Dendritic cell treated with granulocyte-macrophage colony-stimulating factor and Interleukin-4, amounts not matched to agents 40 ng/mL and 50 ng/mL, for 4 days (primary cell): ENCODE measurements at regions not wholly inside any gene's neighbourhood (a gene's known extent, or its start where the extent isn't known, plus 50 kb on each side); places are given as distances from the start of the nearest gene placed in this dataset.
"Not testable (repeated sequence)": the region's sequence is repeated elsewhere in the genome, so short reads cannot be mapped to it uniquely, and the experiment has no call there.

Experiments used
- H3K27ac Mint-ChIP-seq: one replicate; pipeline ENCODE4 v1.8.0; 2022; ENCODE audit warnings: mild to moderate bottlenecking, mixed read lengths
- H3K27me3 Mint-ChIP-seq: one replicate; pipeline ENCODE4 v1.8.0; 2022; ENCODE audit warnings: mild to moderate bottlenecking, mixed read lengths
- H3K36me3 Mint-ChIP-seq: one replicate; pipeline ENCODE4 v1.8.0; 2022; ENCODE audit warnings: low read depth, mixed read lengths
- H3K4me1 Mint-ChIP-seq: one replicate; pipeline ENCODE4 v1.8.0; 2022; ENCODE audit warnings: low read depth, mixed read lengths
- H3K4me3 Mint-ChIP-seq: one replicate; pipeline ENCODE4 v1.8.0; 2022; ENCODE audit warnings: mild to moderate bottlenecking, moderate library complexity, mixed read lengths
- H3K9me3 Mint-ChIP-seq: one replicate; pipeline ENCODE4 v1.8.0; 2022; ENCODE audit warnings: mixed read lengths
- intact Hi-C: fragments of 100-400 bp; cut with micrococcal nuclease; formaldehyde crosslinking; loops from one replicate; pipeline ENCODE4 v1.15.0; 2022

DNA sequence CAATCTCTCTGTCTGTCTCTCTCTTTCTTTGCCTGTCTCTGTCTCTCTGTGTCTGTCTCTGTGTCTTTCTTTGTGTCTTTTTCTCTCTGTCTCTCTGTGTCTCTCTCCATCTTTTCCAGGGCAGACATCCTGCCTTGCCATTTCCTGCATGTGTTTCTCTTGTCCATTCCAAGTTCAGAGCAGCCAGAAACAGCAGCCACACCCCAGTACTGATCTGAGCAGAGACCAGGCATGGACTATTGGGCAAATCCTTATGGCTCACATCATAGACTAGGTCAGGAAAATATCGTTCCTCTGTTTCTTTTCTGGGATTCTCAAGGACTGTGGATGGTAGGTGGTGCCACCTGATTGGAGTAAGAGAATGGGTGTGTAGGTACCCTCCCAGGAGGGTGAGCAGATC is 95.8 kb downstream of the RAMP3 start:
- Mint-ChIP-seq H3K36me3 (no peaks in the 10 kb centered on the region), H3K4me1 (no peaks in the 10 kb centered on the region), H3K27me3 (peaks cover 18% of the 10 kb centered on the region), H3K27ac (no peak overlapping the region), H3K4me3 (no peak overlapping the region), H3K9me3 (no peaks in the 10 kb centered on the region)
- intact Hi-C loops: no loop called here

GRCh38 chr7:45255187-45255586 is 97.6 kb downstream of the RAMP3 start:
- Mint-ChIP-seq H3K27ac (no peak overlapping the region), H3K4me3 (no peak overlapping the region), H3K4me1 (no peaks in the 10 kb centered on the region), H3K36me3 (no peaks in the 10 kb centered on the region), H3K9me3 (no peaks in the 10 kb centered on the region), H3K27me3 (peaks cover 25% of the 10 kb centered on the region)
- intact Hi-C loops: no loop called here

DNA sequence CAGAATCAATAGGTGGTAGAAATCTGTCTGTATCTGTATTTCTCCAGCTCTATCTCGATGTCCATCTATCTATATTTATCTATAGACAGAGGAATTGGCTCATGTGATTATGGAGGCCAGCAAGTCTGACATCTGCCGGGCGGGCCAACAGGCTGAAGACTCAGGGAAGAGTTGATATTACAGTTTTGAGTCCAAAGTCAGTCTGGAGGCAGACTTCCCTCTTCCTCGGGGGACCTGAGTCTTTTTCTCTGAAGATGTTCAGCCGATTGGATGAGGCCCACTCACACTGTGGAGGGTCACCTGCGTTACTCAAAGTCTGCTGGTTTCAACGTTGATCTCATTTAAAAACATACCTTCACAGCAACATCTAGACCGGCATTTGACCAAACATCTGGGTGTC is 98.7 kb downstream of the RAMP3 start:
- Mint-ChIP-seq H3K27me3 (peaks cover 22% of the 10 kb centered on the region), H3K4me3 (no peak overlapping the region), H3K9me3 (no peaks in the 10 kb centered on the region), H3K27ac (no peak overlapping the region), H3K4me1 (no peaks in the 10 kb centered on the region), H3K36me3 (no peaks in the 10 kb centered on the region)
- intact Hi-C loops: no loop called here

DNA sequence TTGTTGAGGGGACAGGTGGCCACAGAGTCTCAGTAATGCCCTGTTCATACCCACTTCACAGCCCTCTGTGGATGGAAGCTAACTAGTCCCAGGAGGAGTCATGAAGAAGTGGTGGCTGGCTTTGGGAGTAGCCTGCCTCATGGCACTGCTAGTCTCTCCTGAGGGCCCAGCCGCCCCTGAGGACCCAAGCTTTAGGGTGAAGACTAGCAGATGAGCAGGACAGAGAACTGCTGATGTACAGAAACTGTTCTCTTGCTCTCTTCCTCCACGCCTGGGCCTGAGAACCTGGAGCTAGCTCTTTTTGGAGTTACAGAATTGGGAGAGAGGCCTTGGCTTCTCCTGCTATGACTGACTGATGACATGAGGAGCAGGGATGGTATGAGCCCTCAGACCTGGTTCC is 99.2 kb downstream of the RAMP3 start:
- no peaks in the 10 kb centered on the region for H3K9me3 Mint-ChIP-seq

GRCh38 chr7:45257284-45257683 is 99.7 kb downstream of the RAMP3 start:
- no peak overlapping the region for H3K27ac Mint-ChIP-seq
- peaks cover 25% of the 10 kb centered on the region for H3K27me3 Mint-ChIP-seq
- intact Hi-C loops: no loop called here
- H3K36me3 Mint-ChIP-seq: no peaks in the 10 kb centered on the region
- H3K9me3 Mint-ChIP-seq: no peaks in the 10 kb centered on the region
- no peak overlapping the region for H3K4me3 Mint-ChIP-seq
- H3K4me1 Mint-ChIP-seq: no peaks in the 10 kb centered on the region

More for the DNA sequence above, 99.2 kb downstream of the RAMP3 start:
- H3K36me3 Mint-ChIP-seq: no peaks in the 10 kb centered on the region
- H3K4me3 Mint-ChIP-seq: no peak overlapping the region
- no peaks in the 10 kb centered on the region for H3K4me1 Mint-ChIP-seq
- intact Hi-C loops: no loop called here
- H3K27me3 Mint-ChIP-seq: peaks cover 25% of the 10 kb centered on the region
- H3K27ac Mint-ChIP-seq: no peak overlapping the region

GRCh38 chr7:45258533-45259226 is 101.1 kb downstream of the RAMP3 start:
- no peaks in the 10 kb centered on the region for H3K36me3 Mint-ChIP-seq
- H3K4me3 Mint-ChIP-seq: no peak overlapping the region
- H3K27me3 Mint-ChIP-seq: peaks cover 23% of the 10 kb centered on the region
- H3K9me3 Mint-ChIP-seq: no peaks in the 10 kb centered on the region
- intact Hi-C loops: no loop called here
- no peak overlapping the region for H3K27ac Mint-ChIP-seq
- H3K4me1 Mint-ChIP-seq: no peaks in the 10 kb centered on the region

DNA sequence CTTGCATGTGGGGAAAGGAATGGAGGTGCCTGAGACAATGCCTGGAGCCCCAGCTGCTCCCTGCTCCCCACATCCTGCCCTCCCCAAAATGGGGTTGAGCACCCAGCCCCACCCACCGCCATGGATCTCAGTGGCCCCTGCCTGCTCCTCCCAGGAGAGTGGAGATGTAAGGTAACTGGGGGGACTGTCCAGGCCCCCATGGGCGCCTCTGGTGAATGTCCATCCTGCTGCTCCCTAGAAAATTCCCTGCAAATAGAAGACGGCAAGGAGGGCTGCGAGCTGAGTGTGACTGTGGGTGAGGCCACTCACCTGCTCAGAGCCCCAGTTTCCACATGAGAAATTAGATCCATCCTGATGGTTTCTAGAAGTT is 101.6 kb downstream of the RAMP3 start:
- Mint-ChIP-seq H3K9me3 (no peaks in the 10 kb centered on the region), H3K27me3 (peaks cover 23% of the 10 kb centered on the region), H3K27ac (no peak overlapping the region), H3K4me1 (no peaks in the 10 kb centered on the region), H3K36me3 (no peaks in the 10 kb centered on the region), H3K4me3 (no peak overlapping the region)
- intact Hi-C loops: no loop called here

GRCh38 chr7:45259966-45260646 is 102.5 kb downstream of the RAMP3 start:
- no peak overlapping the region for H3K4me3 Mint-ChIP-seq
- H3K36me3 Mint-ChIP-seq: no peaks in the 10 kb centered on the region
- no peak overlapping the region for H3K27ac Mint-ChIP-seq
- intact Hi-C loops: loop anchor here (1.0 kb wide), 1 partner anchor 106 kb away; no protein-coding TSS in a partner anchor
- peaks cover 23% of the 10 kb centered on the region for H3K27me3 Mint-ChIP-seq
- H3K4me1 Mint-ChIP-seq: no peaks in the 10 kb centered on the region
- H3K9me3 Mint-ChIP-seq: no peaks in the 10 kb centered on the region

DNA sequence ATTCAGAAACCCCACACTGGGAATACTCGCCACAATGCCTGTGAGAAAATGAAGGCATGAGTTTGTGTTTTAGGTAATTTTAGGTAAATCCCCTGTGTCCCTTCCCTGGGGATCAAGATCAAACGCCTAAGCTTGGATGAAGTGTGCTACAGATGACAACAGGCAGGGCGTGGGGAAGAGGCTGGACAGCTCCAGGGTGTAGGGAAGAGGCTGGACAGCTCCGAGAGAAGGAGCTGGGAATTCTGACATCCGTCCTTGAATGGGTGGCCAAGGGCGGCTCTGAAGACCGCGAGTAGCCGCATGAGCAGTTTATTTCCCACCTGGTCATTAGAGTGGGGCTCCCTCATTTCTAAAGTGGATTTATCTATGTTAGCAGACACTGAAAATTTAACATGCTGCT is 109.7 kb downstream of the RAMP3 start:
- H3K27ac Mint-ChIP-seq: no peak overlapping the region
- H3K9me3 Mint-ChIP-seq: peaks cover 5% of the 10 kb centered on the region
- H3K4me1 Mint-ChIP-seq: no peaks in the 10 kb centered on the region
- no peak overlapping the region for H3K4me3 Mint-ChIP-seq
- peaks cover 18% of the 10 kb centered on the region for H3K27me3 Mint-ChIP-seq
- H3K36me3 Mint-ChIP-seq: no peaks in the 10 kb centered on the region
- intact Hi-C loops: no loop called here

DNA sequence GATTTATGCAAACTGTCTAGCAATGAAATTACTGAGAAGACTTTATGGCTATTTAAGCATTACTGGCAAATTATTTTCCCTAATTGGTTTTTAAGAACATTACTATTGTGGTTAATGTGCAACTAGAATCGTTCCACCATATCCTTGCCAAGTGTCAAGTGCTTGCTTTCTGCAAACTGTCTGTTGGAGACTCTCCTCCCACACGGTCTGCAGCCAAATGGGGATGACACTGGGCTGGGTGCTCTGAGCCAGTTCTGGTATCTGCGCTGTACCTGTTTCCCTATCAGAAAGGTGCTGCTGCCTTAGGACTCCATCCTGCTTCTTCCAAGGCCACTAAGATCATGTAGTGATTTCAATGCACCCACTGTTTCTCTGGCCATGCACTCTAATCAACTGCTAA is 110.4 kb downstream of the RAMP3 start:
- intact Hi-C loops: no loop called here
- Mint-ChIP-seq H3K4me1 (no peaks in the 10 kb centered on the region), H3K27me3 (peaks cover 18% of the 10 kb centered on the region), H3K9me3 (peaks cover 13% of the 10 kb centered on the region), H3K27ac (no peak overlapping the region), H3K4me3 (no peak overlapping the region), H3K36me3 (no peaks in the 10 kb centered on the region)

GRCh38 chr7:45269192-45269591 is 111.6 kb downstream of the RAMP3 start:
- H3K27ac Mint-ChIP-seq: no peak overlapping the region
- peaks cover 18% of the 10 kb centered on the region for H3K9me3 Mint-ChIP-seq
- peaks cover 16% of the 10 kb centered on the region for H3K27me3 Mint-ChIP-seq
- no peak overlapping the region for H3K4me3 Mint-ChIP-seq
- no peaks in the 10 kb centered on the region for H3K36me3 Mint-ChIP-seq
- no peaks in the 10 kb centered on the region for H3K4me1 Mint-ChIP-seq
- intact Hi-C loops: no loop called here

DNA sequence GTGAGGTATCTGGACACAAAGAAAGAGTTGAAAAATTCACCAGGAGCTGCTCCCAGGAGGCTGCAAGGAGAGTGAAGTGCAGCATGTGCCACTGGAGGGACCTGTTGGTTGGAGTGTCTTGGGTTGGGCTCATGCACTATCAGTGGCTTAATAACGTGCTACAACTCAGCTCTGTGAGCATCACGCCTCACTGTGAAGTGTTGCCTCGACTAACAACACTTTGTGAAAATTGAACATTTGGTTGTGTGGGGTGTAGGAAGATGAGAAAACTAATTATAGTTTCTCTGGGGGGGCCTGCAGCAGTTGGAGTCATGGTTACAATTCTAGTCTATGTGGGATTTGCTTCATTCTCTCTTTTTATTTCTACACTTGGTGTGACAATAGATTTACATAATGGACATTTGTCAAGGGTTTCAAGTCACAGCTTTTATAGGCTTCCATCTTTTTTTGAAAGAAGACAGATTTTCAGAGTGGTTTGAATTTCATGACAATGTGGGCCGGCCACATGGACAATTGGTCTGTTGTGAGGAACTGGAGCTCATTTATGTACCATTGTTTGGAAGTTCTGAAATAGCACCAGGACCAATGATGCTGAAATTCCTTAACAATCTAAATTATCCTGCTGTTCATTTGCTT is 121.3 kb downstream of the RAMP3 start:
- no peak overlapping the region for H3K27ac Mint-ChIP-seq
- no peaks in the 10 kb centered on the region for H3K4me1 Mint-ChIP-seq
- no peak overlapping the region for H3K4me3 Mint-ChIP-seq
- H3K36me3 Mint-ChIP-seq: no peaks in the 10 kb centered on the region
- intact Hi-C loops: no loop called here
- peaks cover 12% of the 10 kb centered on the region for H3K27me3 Mint-ChIP-seq
- H3K9me3 Mint-ChIP-seq: no peaks in the 10 kb centered on the region

DNA sequence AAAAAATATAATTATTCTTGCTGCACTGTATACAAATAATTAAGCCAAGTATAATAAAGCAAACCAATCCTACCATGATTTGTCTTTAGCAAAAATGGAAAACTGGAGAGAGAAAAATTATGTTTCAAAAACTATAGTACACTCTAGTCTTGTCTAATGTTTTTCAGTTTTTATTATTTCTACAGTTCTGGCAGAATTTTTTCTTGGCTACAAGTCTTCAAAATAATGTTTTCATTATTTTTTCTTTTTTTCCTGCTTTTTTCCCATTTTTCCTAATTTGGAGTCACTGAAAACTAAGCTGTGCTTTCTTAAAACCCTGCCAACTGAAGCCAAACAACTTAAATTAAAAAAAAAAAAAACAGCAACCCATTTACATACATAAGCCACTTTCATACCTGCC is 132.0 kb downstream of the RAMP3 start:
- H3K27ac Mint-ChIP-seq, H3K27me3 Mint-ChIP-seq, intact Hi-C loops, H3K4me1 Mint-ChIP-seq, H3K4me3 Mint-ChIP-seq, H3K36me3 Mint-ChIP-seq: not testable (repeated sequence)
- peaks cover 16% of the 10 kb centered on the region for H3K9me3 Mint-ChIP-seq

GRCh38 chr7:45290880-45291279 is 133.3 kb downstream of the RAMP3 start:
- Mint-ChIP-seq H3K36me3 (no peaks in the 10 kb centered on the region), H3K4me3 (no peak overlapping the region), H3K4me1 (no peaks in the 10 kb centered on the region), H3K9me3 (peaks cover 16% of the 10 kb centered on the region), H3K27ac (no peak overlapping the region), H3K27me3 (peaks cover 3% of the 10 kb centered on the region)
- intact Hi-C loops: no loop called here
